Limb (tissue), 2 donors: ENCODE measurements at regions not wholly inside any gene's neighbourhood (a gene's known extent, or its start where the extent isn't known, plus 50 kb on each side); places are given as distances from the start of the nearest gene placed in this dataset.

ENCODE experiments used
- DNase-seq, 2 donors: peaks; one replicate each; pipeline ENCODE4 v3.0.0-alpha.2; 2016; ENCODE audit errors: extremely low spot score in 2 of 2

GRCh38 chr9:118364266-118365106, 660.3 kb downstream of the TLR4 start:
- no peak for DNase-seq

GRCh38 chr9:118366228-118366627, 662.0 kb downstream of the TLR4 start:
- DNase-seq = no peak

- no peak for DNase-seq
These were observed 663.2 kb downstream of the TLR4 start for GRCh38 chr9:118367383-118367782.

GRCh38 chr9:118384531-118385100, 680.4 kb downstream of the TLR4 start:
- no peak for DNase-seq

- no peak for DNase-seq
These were observed 691.2 kb downstream of the TLR4 start for GRCh38 chr9:118395415-118395814.

GRCh38 chr9:118401546-118401945, 697.3 kb downstream of the TLR4 start:
- DNase-seq = no peak

- no peak for DNase-seq
These were observed 710.5 kb downstream of the TLR4 start for GRCh38 chr9:118414676-118415075.

- DNase-seq = peak in 1 of 2 donors; percentile 28
These were observed 714.8 kb downstream of the TLR4 start for GRCh38 chr9:118418887-118419565.

GRCh38 chr9:118419676-118420075, 715.5 kb downstream of the TLR4 start:
- no peak for DNase-seq

GRCh38 chr9:118422508-118422907, 718.3 kb downstream of the TLR4 start:
- DNase-seq = no peak

GRCh38 chr9:118423021-118423420, 718.8 kb downstream of the TLR4 start:
- DNase-seq = no peak

GRCh38 chr9:118423721-118424120, 719.5 kb downstream of the TLR4 start:
- DNase-seq = no peak

- no peak for DNase-seq
These were observed 722.6 kb downstream of the TLR4 start for GRCh38 chr9:118426772-118427171.

- DNase-seq = no peak
These were observed 734.6 kb downstream of the TLR4 start for GRCh38 chr9:118438810-118439209.

GRCh38 chr9:118439441-118439840, 735.2 kb downstream of the TLR4 start:
- DNase-seq = no peak

GRCh38 chr9:118444403-118444802, 740.2 kb downstream of the TLR4 start:
- DNase-seq = no peak

GRCh38 chr9:118446943-118447639, 742.9 kb downstream of the TLR4 start:
- no peak for DNase-seq

- no peak for DNase-seq
These were observed 745.4 kb downstream of the TLR4 start for GRCh38 chr9:118449554-118449953.

GRCh38 chr9:118455259-118455658, 751.1 kb downstream of the TLR4 start:
- DNase-seq = no peak

GRCh38 chr9:118455788-118456187, 751.6 kb downstream of the TLR4 start:
- peak in 1 of 2 donors; percentile 13 for DNase-seq

- DNase-seq = no peak
These were observed 753.2 kb downstream of the TLR4 start for GRCh38 chr9:118457171-118458000.
